Neuronal stem cell (in vitro differentiated cells): ENCODE measurements at regions not wholly inside any gene's neighbourhood (a gene's known extent, or its start where the extent isn't known, plus 50 kb on each side); places are given as distances from the start of the nearest gene placed in this dataset.

ENCODE experiments used
- DNase-seq: peaks from one replicate; pipeline ENCODE4 v3.0.0-alpha.2; 2013; ENCODE audit warnings: low spot score
- H2AFZ ChIP-seq: one replicate; pipeline ENCODE4 v1.6.1; 2013; ENCODE audit warnings: mild to moderate bottlenecking, low read length, inconsistent platforms
- H2AK5ac ChIP-seq: 2 replicates; pipeline ENCODE4 v1.6.1; 2013; ENCODE audit warnings: low read depth, mild to moderate bottlenecking, inconsistent platforms, low read length, moderate library complexity, mixed read lengths
- H2BK120ac ChIP-seq: 2 replicates; pipeline ENCODE4 v1.6.1; 2013; ENCODE audit warnings: low read depth, mild to moderate bottlenecking, inconsistent platforms, low read length, moderate library complexity, mixed read lengths
- H2BK12ac ChIP-seq: one replicate; pipeline ENCODE4 v1.6.1; 2013; ENCODE audit warnings: low read length, inconsistent platforms
- H2BK15ac ChIP-seq: 2 replicates; pipeline ENCODE4 v1.6.1; 2013; ENCODE audit warnings: mild to moderate bottlenecking, low read length, inconsistent platforms, mixed read lengths
- H2BK5ac ChIP-seq: one replicate; pipeline ENCODE4 v1.6.1; 2013; ENCODE audit warnings: inconsistent platforms, mild to moderate bottlenecking, low read length, moderate library complexity
- H3K14ac ChIP-seq: one replicate; pipeline ENCODE4 v1.6.1; 2013; ENCODE audit warnings: low read length, inconsistent platforms
- H3K18ac ChIP-seq: 2 replicates; pipeline ENCODE4 v1.6.1; 2013; ENCODE audit warnings: low read length, inconsistent platforms
- H3K23ac ChIP-seq: 2 replicates; pipeline ENCODE4 v1.6.1; 2013; ENCODE audit warnings: low read depth, mild to moderate bottlenecking, mixed read lengths, low read length, inconsistent platforms; ENCODE audit not compliant: poor library complexity
- H3K27ac ChIP-seq: replicated peaks from 3 replicates; pipeline ENCODE4 v1.5.1; 2013; ENCODE audit warnings: low read length, inconsistent platforms
- H3K27me3 ChIP-seq, 3 experiments: 2 replicates each; pipeline ENCODE4 v1.6.1; 2013; ENCODE audit warnings: low read length in 3 of 3, mild to moderate bottlenecking in 2 of 3, inconsistent platforms in 1 of 3, low read depth in 1 of 3, mixed read lengths in 1 of 3, moderate library complexity in 1 of 3; ENCODE audit not compliant: control insufficient read depth in 3 of 3, insufficient read depth in 3 of 3
- H3K36me3 ChIP-seq, 2 donors: replicated peaks in 1 of 2; 2 replicates each; pipeline ENCODE4 v1.6.1; 2013; ENCODE audit warnings: low read length in 2 of 2; ENCODE audit not compliant: control insufficient read depth in 2 of 2, insufficient read depth in 2 of 2
- H3K4ac ChIP-seq: 2 replicates; pipeline ENCODE4 v1.6.1; 2013; ENCODE audit warnings: inconsistent platforms, mild to moderate bottlenecking, low read length, moderate library complexity
- H3K4me1 ChIP-seq, 2 donors: 1 replicate in 1 of 2; 2 replicates in 1 of 2; pipeline ENCODE4 v1.6.1; 2013; ENCODE audit warnings: low read length in 2 of 2, low read depth in 1 of 2; ENCODE audit not compliant: control insufficient read depth in 2 of 2, insufficient read depth in 1 of 2
- H3K4me2 ChIP-seq: one replicate; pipeline ENCODE4 v1.6.1; 2013; ENCODE audit warnings: mild to moderate bottlenecking, low read length, inconsistent platforms; ENCODE audit not compliant: insufficient read depth, poor library complexity, severe bottlenecking
- H3K4me3 ChIP-seq, 2 donors: 2 replicates each; pipeline ENCODE4 v1.5.1; 2013; ENCODE audit warnings: low read length in 2 of 2, mild to moderate bottlenecking in 2 of 2, inconsistent platforms in 1 of 2, moderate library complexity in 1 of 2
- H3K79me1 ChIP-seq: one replicate; pipeline ENCODE4 v1.6.1; 2013; ENCODE audit warnings: low read depth, mild to moderate bottlenecking, inconsistent platforms, low read length, moderate library complexity
- H3K9ac ChIP-seq: one replicate; pipeline ENCODE4 v1.6.1; 2013; ENCODE audit warnings: mild to moderate bottlenecking, low read depth, low read length, inconsistent platforms; ENCODE audit not compliant: poor library complexity
- H3K9me3 ChIP-seq, 2 donors: replicated peaks in 1 of 2; 2 replicates each; pipeline versions ENCODE3 to v1.6.1; 2013; ENCODE audit warnings: low read length in 2 of 2, mild to moderate bottlenecking in 2 of 2, inconsistent platforms in 1 of 2, low read depth in 1 of 2, mixed read lengths in 1 of 2, moderate library complexity in 1 of 2; ENCODE audit not compliant: control insufficient read depth in 2 of 2, insufficient read depth in 1 of 2
- H4K8ac ChIP-seq: one replicate; pipeline ENCODE4 v1.6.1; 2013; ENCODE audit warnings: low read depth, mild to moderate bottlenecking, inconsistent platforms, low read length, moderate library complexity
- H4K91ac ChIP-seq: one replicate; pipeline ENCODE4 v1.6.1; 2013; ENCODE audit warnings: low read length, low read depth, mild to moderate bottlenecking, inconsistent platforms; ENCODE audit not compliant: poor library complexity
- WGBS, 2 donors: extraction: QIAGEN DNeasy Blood & Tissue Kit; methylation state at CpG; one replicate each; pipeline ENCODE4 v1.1.7; 2013; ENCODE audit warnings: missing lambda C conversion rate in 2 of 2, mixed read lengths in 1 of 2; ENCODE audit not compliant: insufficient read length in 2 of 2, insufficient replicate concordance in 1 of 2; ENCODE audit errors: extremely low coverage in 2 of 2; 5-methylcytosine and 5-hydroxymethylcytosine counted together

DNA sequence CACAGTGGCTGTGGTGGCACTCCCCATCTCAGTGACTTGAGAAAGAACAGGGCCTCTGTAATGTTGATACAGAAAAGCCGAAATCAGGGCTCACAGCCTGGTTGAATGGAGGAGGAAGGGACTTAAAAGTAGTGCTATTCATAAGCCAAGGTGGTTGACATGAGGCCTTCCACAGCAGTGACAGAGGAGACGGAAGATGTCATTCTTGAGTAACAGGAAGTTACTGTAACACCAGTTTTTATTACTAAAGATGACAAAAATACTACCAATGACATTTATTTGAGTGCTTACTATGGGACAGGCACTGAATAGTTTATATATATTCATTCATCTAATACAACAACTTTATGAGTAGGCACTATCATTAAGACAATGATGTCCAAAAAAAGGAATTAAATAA is 52.8 kb upstream of the GNG12 start:
- H3K4ac ChIP-seq, result no peak overlapping the region
- H3K18ac ChIP-seq, result no peak overlapping the region
- H2AFZ ChIP-seq, result no peak overlapping the region
- no peaks in the 10 kb centered on the region for H3K79me1 ChIP-seq
- H2BK5ac ChIP-seq, result no peak overlapping the region
- no peaks in the 10 kb centered on the region for H3K36me3 ChIP-seq
- H4K8ac ChIP-seq, result no peak overlapping the region
- no peak overlapping the region for H2BK12ac ChIP-seq
- no peak overlapping the region for H3K4me3 ChIP-seq
- H2AK5ac ChIP-seq, result no peak overlapping the region
- peaks cover 6 to 15% of the 10 kb centered on the region in 2 donors for H3K4me1 ChIP-seq
- H3K9me3 ChIP-seq, result no peaks in the 10 kb centered on the region
- no peak overlapping the region for H3K9ac ChIP-seq
- no peak overlapping the region for H3K14ac ChIP-seq
- no peak overlapping the region for H2BK15ac ChIP-seq
- WGBS, 2 donors, result no CpG with 5 or more reads among the region's 2 CpGs
- no peak overlapping the region for H3K23ac ChIP-seq
- no peak overlapping the region for H3K4me2 ChIP-seq
- no peak overlapping the region for H4K91ac ChIP-seq
- no peak for DNase-seq
- no peak overlapping the region for H3K27ac ChIP-seq
- H3K27me3 ChIP-seq, result no peaks in the 10 kb centered on the region
- no peak overlapping the region for H2BK120ac ChIP-seq

DNA sequence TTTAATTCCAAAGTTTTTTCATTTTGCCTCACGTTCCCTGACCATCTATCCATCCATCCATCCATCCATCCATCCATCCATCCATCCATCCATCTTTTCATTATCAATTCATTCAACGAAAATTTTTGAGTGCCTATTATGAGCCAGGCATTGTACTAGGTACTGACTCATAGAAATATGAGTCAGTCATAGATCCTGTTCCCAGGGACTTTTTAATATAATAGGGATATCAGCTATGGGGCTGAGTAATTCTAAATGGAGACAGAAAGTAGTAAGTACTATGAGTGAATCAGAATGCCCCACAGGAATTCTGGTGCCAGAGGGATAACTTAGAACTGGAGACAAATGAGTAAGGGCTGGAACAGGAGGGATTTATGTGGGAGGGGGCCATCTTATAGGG is 49.8 kb upstream of the GNG12 start:
- Histone ChIP-seq H4K8ac (no peak overlapping the region), H3K9ac (no peak overlapping the region), H2AK5ac (no peak overlapping the region), H3K4me3 (no peak overlapping the region), H3K14ac (no peak overlapping the region), H3K79me1 (no peaks in the 10 kb centered on the region), H2BK120ac (no peak overlapping the region), H3K27me3 (no peaks in the 10 kb centered on the region), H3K4me2 (no peak overlapping the region), H3K27ac (no peak overlapping the region), H2BK12ac (no peak overlapping the region), H3K9me3 (no peaks in the 10 kb centered on the region), H3K36me3 (no peaks in the 10 kb centered on the region), H3K4ac (no peak overlapping the region), H3K23ac (no peak overlapping the region), H2BK5ac (no peak overlapping the region), H3K4me1 (peaks cover 0 to under 1% of the 10 kb centered on the region in 2 donors), H2BK15ac (no peak overlapping the region), H3K18ac (no peak overlapping the region), H2AFZ (no peak overlapping the region), H4K91ac (no peak overlapping the region)
- DNase-seq, result no peak
- 100% methylated on average over 1 of the region's 2 CpGs; no CpG with 5 or more reads in 1 of the 2 donors for WGBS, 2 donors
